Neural cell (in vitro differentiated cells): ENCODE measurements at regions not wholly inside any gene's neighbourhood (a gene's known extent, or its start where the extent isn't known, plus 50 kb on each side); places are given as distances from the start of the nearest gene placed in this dataset.

Source experiments
- H2AFZ ChIP-seq: fragments of 200-600, 300-800 bp; sonication (generic), shearing (Covaris generic); 2 replicates; pipeline ENCODE4 v1.6.0; 2014; ENCODE audit warnings: low read depth, mild to moderate bottlenecking, antibody characterized with exemption, low read length, moderate library complexity
- H3F3A ChIP-seq: fragments of 200-600 bp; shearing (Covaris generic); 2 replicates; pipeline ENCODE4 v1.6.1; 2016; ENCODE audit warnings: mild to moderate bottlenecking, moderate library complexity, mixed read lengths, antibody characterized with exemption, low read length; ENCODE audit not compliant: insufficient read depth, poor library complexity, severe bottlenecking
- H3K27ac ChIP-seq: fragments of 200-600, 300-800 bp; sonication (generic), shearing (Covaris generic); 2 replicates; pipeline ENCODE4 v1.5.1; 2014; ENCODE audit warnings: mild to moderate bottlenecking, low read length, moderate library complexity
- H3K27me3 ChIP-seq: fragments of 300-800, 200-600 bp; sonication (generic), shearing (Covaris generic); 2 replicates; pipeline ENCODE4 v1.6.0; 2014; ENCODE audit warnings: mild to moderate bottlenecking, low read depth, low read length, moderate library complexity; ENCODE audit not compliant: insufficient read depth
- H3K36me3 ChIP-seq: fragments of 300-800, 200-600 bp; sonication (generic), shearing (Covaris generic); 2 replicates; pipeline ENCODE4 v1.5.1; 2014; ENCODE audit warnings: mild to moderate bottlenecking, antibody characterized with exemption, low read length, moderate library complexity; ENCODE audit not compliant: insufficient read depth
- H3K4me2 ChIP-seq: fragments of 300-800, 200-600 bp; sonication (generic), shearing (Covaris generic); 2 replicates; pipeline ENCODE4 v1.6.0; 2014; ENCODE audit warnings: mild to moderate bottlenecking, low read length
- H3K4me3 ChIP-seq: fragments of 300-800, 200-600 bp; sonication (generic), shearing (Covaris generic); 2 replicates; pipeline ENCODE4 v1.5.1; 2014; ENCODE audit warnings: mild to moderate bottlenecking, low read length, moderate library complexity
- H3K79me2 ChIP-seq: fragments of 200-600 bp; shearing (Covaris generic); replicated peaks from 2 replicates; pipeline ENCODE4 v1.6.0; 2014; ENCODE audit warnings: mild to moderate bottlenecking, low read length, moderate library complexity; ENCODE audit not compliant: insufficient read depth
- H3K9ac ChIP-seq: fragments of 300-800, 200-600 bp; sonication (generic), shearing (Covaris generic); 2 replicates; pipeline ENCODE4 v1.6.1; 2016; ENCODE audit warnings: mild to moderate bottlenecking, low read length, mixed read lengths
- H3K9me2 ChIP-seq: fragments of 200-600 bp; shearing (Covaris generic); 2 replicates; pipeline ENCODE4 v1.6.1; 2016; ENCODE audit warnings: mild to moderate bottlenecking, low read length, mixed read lengths; ENCODE audit not compliant: insufficient read depth
- H3K9me3 ChIP-seq: fragments of 200-600, 300-800 bp; sonication (generic), shearing (Covaris generic); 2 replicates; pipeline ENCODE4 v1.6.1; 2016; ENCODE audit warnings: mild to moderate bottlenecking, mixed run types, low read length, moderate library complexity, mixed read lengths
- H4K20me1 ChIP-seq: fragments of 200-600 bp; shearing (Covaris generic); 2 replicates; pipeline ENCODE4 v1.6.1; 2016; ENCODE audit warnings: mild to moderate bottlenecking, mixed run types; ENCODE audit not compliant: insufficient read depth
- CTCF ChIP-seq: fragments of 450-650 bp; IDR thresholded peaks from 2 replicates; pipeline ENCODE4 v1.5.1; 2014; ENCODE audit warnings: antibody characterized with exemption, mild to moderate bottlenecking, moderate library complexity; ENCODE audit not compliant: poor library complexity, severe bottlenecking
- EP300 ChIP-seq: fragments of 450-650 bp; conservative IDR thresholded peaks from 2 replicates; pipeline ENCODE4 v1.6.1; 2014; ENCODE audit warnings: antibody characterized with exemption, mild to moderate bottlenecking, moderate library complexity; ENCODE audit not compliant: poor library complexity, severe bottlenecking
- EZH2 ChIP-seq: fragments of 200-600, 300-800 bp; shearing (Covaris generic), sonication (generic); IDR thresholded peaks from 2 replicates; pipeline ENCODE4 v1.6.1; 2014; ENCODE audit warnings: antibody characterized with exemption, low read length, borderline replicate concordance, mild to moderate bottlenecking; ENCODE audit not compliant: insufficient read depth, poor library complexity, severe bottlenecking
- MXI1 ChIP-seq: fragments of 450-650 bp; conservative IDR thresholded peaks from 2 replicates; pipeline ENCODE4 v1.6.1; 2014; ENCODE audit warnings: antibody characterized with exemption, mild to moderate bottlenecking; ENCODE audit not compliant: poor library complexity, severe bottlenecking
- POLR2AphosphoS5 ChIP-seq: IDR thresholded peaks from 2 replicates; pipeline ENCODE4 v1.6.1; 2012
- RAD21 ChIP-seq: fragments of 450-650 bp; conservative IDR thresholded peaks from 2 replicates; pipeline ENCODE4 v1.6.1; 2014; ENCODE audit warnings: antibody characterized with exemption, mild to moderate bottlenecking, moderate library complexity
- REST ChIP-seq: IDR thresholded peaks from 2 replicates; pipeline ENCODE4 v1.6.1; 2012; ENCODE audit warnings: borderline replicate concordance
- SMC3 ChIP-seq: fragments of 450-650 bp; conservative IDR thresholded peaks from 2 replicates; pipeline ENCODE4 v1.6.1; 2014; ENCODE audit warnings: antibody characterized with exemption, mild to moderate bottlenecking, moderate library complexity; ENCODE audit not compliant: poor library complexity
- TAF1 ChIP-seq: IDR thresholded peaks from 2 replicates; pipeline ENCODE4 v1.6.1; 2012; ENCODE audit warnings: low read depth

GRCh38 chr9:12625844-12626243 is 67.3 kb upstream of the TYRP1 start:
- H3K9me3 ChIP-seq, result no peaks in the 10 kb centered on the region
- no peaks in the 10 kb centered on the region for H3K36me3 ChIP-seq
- H3K4me2 ChIP-seq, result no peak overlapping the region
- no peaks in the 10 kb centered on the region for H4K20me1 ChIP-seq
- no peak overlapping the region for H3K4me3 ChIP-seq
- no peaks in the 10 kb centered on the region for H3K27me3 ChIP-seq
- TF ChIP-seq EZH2 (no peak), POLR2AphosphoS5 (no peak), RAD21 (no peak), CTCF (no peak), MXI1 (no peak), SMC3 (no peak), EP300 (no peak), TAF1 (no peak), REST (no peak)
- no peaks in the 10 kb centered on the region for H3F3A ChIP-seq
- no peak overlapping the region for H2AFZ ChIP-seq
- no peak overlapping the region for H3K27ac ChIP-seq
- H3K79me2 ChIP-seq, result no peaks in the 10 kb centered on the region
- H3K9me2 ChIP-seq, result no peaks in the 10 kb centered on the region
- no peak overlapping the region for H3K9ac ChIP-seq

DNA sequence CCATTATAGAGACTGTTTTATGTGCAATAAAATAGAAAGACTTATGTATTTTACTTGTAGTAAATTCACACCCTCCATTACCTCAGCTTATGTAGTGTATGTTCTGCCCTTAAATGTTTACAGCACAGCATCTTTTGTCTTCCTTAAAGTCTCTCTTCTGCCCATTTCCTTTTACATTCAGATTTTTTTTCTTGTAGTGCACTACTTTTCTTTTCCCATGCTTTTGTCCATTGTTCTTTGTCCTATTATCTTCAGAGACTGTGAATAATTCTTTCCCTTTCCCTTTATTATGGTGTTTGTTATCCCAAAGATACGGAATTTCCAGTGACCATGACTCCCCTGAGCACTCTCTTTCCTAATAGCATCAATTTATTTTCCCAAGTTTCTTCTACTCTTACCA is 66.1 kb upstream of the TYRP1 start:
- no peaks in the 10 kb centered on the region for H3K9me3 ChIP-seq
- H3K79me2 ChIP-seq, result no peaks in the 10 kb centered on the region
- no peaks in the 10 kb centered on the region for H3F3A ChIP-seq
- no peaks in the 10 kb centered on the region for H3K36me3 ChIP-seq
- TF ChIP-seq TAF1 (no peak), POLR2AphosphoS5 (no peak), MXI1 (no peak), REST (no peak), EZH2 (no peak), RAD21 (no peak), SMC3 (no peak), CTCF (no peak), EP300 (no peak)
- no peaks in the 10 kb centered on the region for H3K9me2 ChIP-seq
- H3K27me3 ChIP-seq, result no peaks in the 10 kb centered on the region
- H3K9ac ChIP-seq, result no peak overlapping the region
- H3K4me2 ChIP-seq, result no peak overlapping the region
- H3K4me3 ChIP-seq, result no peak overlapping the region
- no peak overlapping the region for H2AFZ ChIP-seq
- no peaks in the 10 kb centered on the region for H4K20me1 ChIP-seq
- no peak overlapping the region for H3K27ac ChIP-seq
